H4 (cell line): ENCODE measurements at regions not wholly inside any gene's neighbourhood (a gene's known extent, or its start where the extent isn't known, plus 50 kb on each side); places are given as distances from the start of the nearest gene placed in this dataset.
"Not testable (repeated sequence)": the region's sequence is repeated elsewhere in the genome, so short reads cannot be mapped to it uniquely, and the experiment has no call there.

Source experiments
- DNase-seq: peaks from one replicate; pipeline ENCODE4 v3.0.0-alpha.2; 2015; ENCODE audit warnings: low spot score

- DNase-seq: no peak
Observed at GRCh38 chr4:18180892-18181291, 159.3 kb upstream of the LCORL start.

- no peak for DNase-seq
Observed at GRCh38 chr4:18180122-18180521, 158.6 kb upstream of the LCORL start.

GRCh38 chr4:18171896-18172295 is 150.3 kb upstream of the LCORL start:
- no peak for DNase-seq

- DNase-seq: no peak
Observed at GRCh38 chr4:18167831-18168230, 146.3 kb upstream of the LCORL start.

GRCh38 chr4:18166925-18167324 is 145.4 kb upstream of the LCORL start:
- DNase-seq: no peak

GRCh38 chr4:18162453-18162852 is 140.9 kb upstream of the LCORL start:
- no peak for DNase-seq

- DNase-seq: not testable (repeated sequence)
Observed at GRCh38 chr4:18159117-18159912, 137.8 kb upstream of the LCORL start.

- DNase-seq: no peak
Observed at GRCh38 chr4:18155067-18156041, 133.8 kb upstream of the LCORL start.

GRCh38 chr4:18138076-18138665 is 116.6 kb upstream of the LCORL start:
- no peak for DNase-seq

- DNase-seq: no peak
Observed at GRCh38 chr4:18134111-18134510, 112.6 kb upstream of the LCORL start.

GRCh38 chr4:18130256-18130655 is 108.7 kb upstream of the LCORL start:
- DNase-seq: no peak

- DNase-seq: no peak
Observed at GRCh38 chr4:18128241-18128640, 106.7 kb upstream of the LCORL start.

- DNase-seq: no peak
Observed at GRCh38 chr4:18127030-18127429, 105.5 kb upstream of the LCORL start.

GRCh38 chr4:18113710-18114331 is 92.3 kb upstream of the LCORL start:
- no peak for DNase-seq

- no peak for DNase-seq
Observed at GRCh38 chr4:18111081-18111480, 89.5 kb upstream of the LCORL start.

GRCh38 chr4:18110099-18110498 is 88.5 kb upstream of the LCORL start:
- DNase-seq: no peak

- no peak for DNase-seq
Observed at GRCh38 chr4:18109676-18110075, 88.1 kb upstream of the LCORL start.

GRCh38 chr4:18107848-18108528 is 86.4 kb upstream of the LCORL start:
- DNase-seq: not testable (repeated sequence)

GRCh38 chr4:18106620-18107019 is 85.1 kb upstream of the LCORL start:
- no peak for DNase-seq

GRCh38 chr4:18105030-18106011 is 83.8 kb upstream of the LCORL start:
- DNase-seq: no peak
